ENCODE measurements at regions not wholly inside any gene's neighbourhood (a gene's known extent, or its start where the extent isn't known, plus 50 kb on each side); places are given as distances from the start of the nearest gene placed in this dataset.

DNA sequence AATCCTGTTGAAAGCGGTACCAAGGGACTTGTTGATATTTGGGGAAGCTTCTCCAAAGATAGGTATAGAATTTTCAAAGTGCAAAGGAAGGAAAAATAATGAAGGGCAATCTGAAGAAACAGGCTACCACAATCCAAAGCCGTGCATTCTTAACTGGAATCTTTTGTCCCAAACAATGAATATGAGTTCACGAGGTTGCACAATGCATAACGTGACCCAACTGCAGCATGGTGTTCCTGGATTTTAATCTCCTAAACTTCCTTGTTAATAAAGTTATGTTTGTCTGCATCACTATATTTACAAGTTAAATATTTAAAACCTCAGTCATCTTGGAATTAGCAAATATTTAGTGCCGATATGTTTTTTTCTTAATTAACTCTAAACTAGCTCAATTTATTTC lies 203.7 kb downstream of the WDR11 start:
- TF ChIP-seq, protein P1, sequence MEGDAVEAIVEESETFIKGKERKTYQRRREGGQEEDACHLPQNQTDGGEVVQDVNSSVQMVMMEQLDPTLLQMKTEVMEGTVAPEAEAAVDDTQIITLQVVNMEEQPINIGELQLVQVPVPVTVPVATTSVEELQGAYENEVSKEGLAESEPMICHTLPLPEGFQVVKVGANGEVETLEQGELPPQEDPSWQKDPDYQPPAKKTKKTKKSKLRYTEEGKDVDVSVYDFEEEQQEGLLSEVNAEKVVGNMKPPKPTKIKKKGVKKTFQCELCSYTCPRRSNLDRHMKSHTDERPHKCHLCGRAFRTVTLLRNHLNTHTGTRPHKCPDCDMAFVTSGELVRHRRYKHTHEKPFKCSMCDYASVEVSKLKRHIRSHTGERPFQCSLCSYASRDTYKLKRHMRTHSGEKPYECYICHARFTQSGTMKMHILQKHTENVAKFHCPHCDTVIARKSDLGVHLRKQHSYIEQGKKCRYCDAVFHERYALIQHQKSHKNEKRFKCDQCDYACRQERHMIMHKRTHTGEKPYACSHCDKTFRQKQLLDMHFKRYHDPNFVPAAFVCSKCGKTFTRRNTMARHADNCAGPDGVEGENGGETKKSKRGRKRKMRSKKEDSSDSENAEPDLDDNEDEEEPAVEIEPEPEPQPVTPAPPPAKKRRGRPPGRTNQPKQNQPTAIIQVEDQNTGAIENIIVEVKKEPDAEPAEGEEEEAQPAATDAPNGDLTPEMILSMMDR (IDR thresholded peaks at IDR 0.05; ENCODE audit: borderline replicate concordance, insufficient read depth, low read depth, low read length), result no peak
- H3K4me3 ChIP-seq (ENCODE audit: low read depth, low read length), result no peak overlapping the region

GRCh38 chr10:121057269-121057668 lies 206.1 kb downstream of the WDR11 start:
- TF ChIP-seq, protein P1 (IDR thresholded peaks at IDR 0.05; ENCODE audit: borderline replicate concordance, insufficient read depth, low read depth, low read length), result no peak
- H3K4me3 ChIP-seq (ENCODE audit: low read depth, low read length), result no peak overlapping the region

DNA sequence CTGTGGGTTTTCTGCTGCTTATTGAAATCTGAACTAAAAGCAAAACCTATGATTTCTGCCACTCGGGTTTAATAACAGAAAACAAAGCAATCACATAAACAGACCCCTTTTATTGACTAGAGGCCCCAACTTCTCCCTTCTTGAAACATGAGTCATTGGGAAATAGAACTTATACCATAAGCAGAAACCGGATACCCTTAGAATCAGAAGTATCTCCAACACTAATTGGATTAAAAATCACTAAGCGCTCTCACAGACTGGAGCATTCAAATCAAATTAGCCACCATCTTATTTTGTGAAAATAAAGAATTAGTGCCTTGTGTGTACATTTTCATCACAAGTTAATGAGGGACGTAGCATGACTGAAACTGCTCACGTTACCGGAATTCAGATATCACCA lies 206.9 kb downstream of the WDR11 start:
- TF ChIP-seq, protein P1 (IDR thresholded peaks at IDR 0.05; ENCODE audit: borderline replicate concordance, insufficient read depth, low read depth, low read length), result no peak
- H3K4me3 ChIP-seq (ENCODE audit: low read depth, low read length), result no peak overlapping the region

- H3K4me3 ChIP-seq (ENCODE audit: low read depth, low read length), result no peak overlapping the region
- TF ChIP-seq, protein P1 (IDR thresholded peaks at IDR 0.05; ENCODE audit: borderline replicate concordance, insufficient read depth, low read depth, low read length), result no peak
These were observed 208.2 kb downstream of the WDR11 start for GRCh38 chr10:121059351-121059750.

DNA sequence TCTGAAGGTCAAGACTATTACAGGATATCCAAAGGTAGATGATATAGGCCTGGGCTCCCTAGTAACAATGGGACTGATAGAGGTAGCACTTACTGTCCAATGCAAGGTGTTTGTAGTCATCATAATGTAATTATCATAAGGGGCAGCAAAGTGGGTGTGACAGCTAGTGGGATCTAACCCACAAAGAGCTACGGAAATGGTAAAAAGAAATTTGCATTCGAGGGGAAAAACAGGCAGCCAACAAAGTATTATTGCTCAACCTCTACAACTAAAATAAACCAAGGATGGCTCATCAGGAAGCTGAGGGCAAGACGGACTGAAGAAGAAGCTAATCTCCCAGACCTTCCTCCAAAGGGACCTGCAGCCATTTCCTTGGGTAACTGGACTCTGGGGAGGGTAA lies 211.0 kb downstream of the WDR11 start:
- H3K4me3 ChIP-seq (ENCODE audit: low read depth, low read length), result no peak overlapping the region
- TF ChIP-seq, protein P1 (IDR thresholded peaks at IDR 0.05; ENCODE audit: borderline replicate concordance, insufficient read depth, low read depth, low read length), result no peak

GRCh38 chr10:121063744-121064143 lies 212.6 kb downstream of the WDR11 start:
- TF ChIP-seq, protein P1 (IDR thresholded peaks at IDR 0.05; ENCODE audit: borderline replicate concordance, insufficient read depth, low read depth, low read length), result no peak

DNA sequence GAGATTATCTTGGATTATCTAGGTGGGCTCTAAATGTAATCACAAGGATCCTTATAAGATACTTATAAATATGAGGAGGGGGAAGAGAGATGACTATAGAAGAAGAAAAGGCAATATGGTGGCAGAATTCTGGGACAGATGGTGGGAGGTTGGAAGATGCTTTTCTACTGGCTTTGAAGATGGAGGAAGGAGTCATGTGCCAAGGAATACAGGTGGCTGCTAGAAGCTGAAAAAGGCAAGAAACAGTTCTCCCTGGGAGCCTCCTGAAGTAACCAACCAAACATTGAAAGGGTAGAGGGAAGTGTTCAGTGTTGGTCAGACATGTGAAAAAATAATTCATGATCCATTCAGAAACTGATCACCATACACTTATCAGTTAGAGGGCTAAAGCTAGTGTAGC lies 213.3 kb downstream of the WDR11 start:
- TF ChIP-seq, protein P1 (IDR thresholded peaks at IDR 0.05; ENCODE audit: borderline replicate concordance, insufficient read depth, low read depth, low read length), result no peak
- H3K4me3 ChIP-seq (ENCODE audit: low read depth, low read length), result no peak overlapping the region

More at GRCh38 chr10:121063744-121064143, 212.6 kb downstream of the WDR11 start:
- H3K4me3 ChIP-seq (ENCODE audit: low read depth, low read length), result no peak overlapping the region
